ENCODE measurements at regions not wholly inside any gene's neighbourhood (a gene's known extent, or its start where the extent isn't known, plus 50 kb on each side); places are given as distances from the start of the nearest gene placed in this dataset.

GRCh38 chr2:16073921-16074425 is 133.6 kb downstream of the MYCN start:
- no peak for TF ChIP-seq RCOR1 (IDR thresholded peaks at IDR 0.05; ENCODE audit: low read length)
- no peak for TF ChIP-seq CTCF (IDR thresholded peaks at IDR 0.05)
- TF ChIP-seq EZH2phosphoT487 (IDR thresholded peaks at IDR 0.05; ENCODE audit: borderline replicate concordance, low read depth): no peak
- no peak for TF ChIP-seq TAF1 (IDR thresholded peaks at IDR 0.05; ENCODE audit: borderline replicate concordance, low read depth, low read length)
- no peak for TF ChIP-seq JUND (IDR thresholded peaks at IDR 0.05)
- TF ChIP-seq GABPA (IDR thresholded peaks at IDR 0.05; ENCODE audit: low read depth): no peak
